ENCODE measurements at regions not wholly inside any gene's neighbourhood (a gene's known extent, or its start where the extent isn't known, plus 50 kb on each side); places are given as distances from the start of the nearest gene placed in this dataset.

GRCh38 chr13:83423861-83424260 lies 458.4 kb downstream of the SLITRK1 start:
- intact Hi-C loops (cut with micrococcal nuclease): no loop called here
- H4K20me1 ChIP-seq (ENCODE audit: low read length): no peaks in the 10 kb centered on the region
- H3F3A ChIP-seq (ENCODE audit: low read length, unreplicated experiment): no peaks in the 10 kb centered on the region
- no peak overlapping the region for H3K4me2 ChIP-seq (ENCODE audit: low read length)
- TF ChIP-seq EZH2phosphoT487 (IDR thresholded peaks at IDR 0.05; ENCODE audit: borderline replicate concordance, low read length) (no peak), CTCF (conservative IDR thresholded peaks at IDR 0.05; ENCODE audit: low read depth, low read length) (no peak), EZH2 (IDR thresholded peaks at IDR 0.05; ENCODE audit: low read length, unreplicated experiment) (no peak)
- no peak overlapping the region for H3K4me3 ChIP-seq (ENCODE audit: low read length)
- H2AFZ ChIP-seq (ENCODE audit: low read length): no peak overlapping the region
- H3K4me1 ChIP-seq (ENCODE audit: insufficient read depth, low read length): no peaks in the 10 kb centered on the region
- DNase-seq (no peak), ATAC-seq (no peak)
- no peaks in the 10 kb centered on the region for H3K9me3 ChIP-seq (ENCODE audit: low read length)
- no peak overlapping the region for H3K27ac ChIP-seq (ENCODE audit: low read length)
- no peak overlapping the region for H3K9ac ChIP-seq (ENCODE audit: low read length)
- H3K9me2 ChIP-seq (replicated peaks; ENCODE audit: low read length): no peaks in the 10 kb centered on the region
- ChIA-PET POLR2A (ENCODE audit: unreplicated experiment) (no interaction called here), CTCF (no interaction called here)
- H3K27me3 ChIP-seq (ENCODE audit: low read length): no peaks in the 10 kb centered on the region
- H3K36me3 ChIP-seq (ENCODE audit: low read depth, low read length): no peaks in the 10 kb centered on the region
- BruUV-seq (replicated peaks): no TSS peak
- H3K79me2 ChIP-seq (ENCODE audit: low read length): no peaks in the 10 kb centered on the region

DNA sequence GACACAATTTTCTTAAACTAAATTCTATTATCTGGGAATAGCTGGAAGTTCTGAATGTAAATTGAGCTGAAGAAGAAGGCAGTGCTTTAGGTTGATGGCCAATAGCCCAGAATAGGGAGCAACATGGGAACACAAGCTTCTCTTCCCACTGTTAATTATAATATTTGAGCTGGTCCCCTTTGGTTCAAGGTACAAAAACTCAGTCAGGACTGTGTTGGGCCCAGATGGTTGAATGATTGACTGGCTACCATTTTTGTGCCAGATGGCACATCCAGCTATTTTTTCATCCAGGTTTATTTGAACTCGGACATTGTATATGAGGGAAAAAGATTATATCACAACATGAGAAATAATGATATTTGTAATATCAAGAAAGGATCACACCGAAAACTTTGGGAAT lies 458.9 kb downstream of the SLITRK1 start:
- DNase-seq (no peak), ATAC-seq (no peak)
- H3K79me2 ChIP-seq (ENCODE audit: low read length): no peaks in the 10 kb centered on the region
- no peaks in the 10 kb centered on the region for H3K9me2 ChIP-seq (replicated peaks; ENCODE audit: low read length)
- H3K4me2 ChIP-seq (ENCODE audit: low read length): no peak overlapping the region
- no peaks in the 10 kb centered on the region for H3K27me3 ChIP-seq (ENCODE audit: low read length)
- no peak overlapping the region for H3K9ac ChIP-seq (ENCODE audit: low read length)
- H3K4me3 ChIP-seq (ENCODE audit: low read length): no peak overlapping the region
- H3K9me3 ChIP-seq (ENCODE audit: low read length): no peaks in the 10 kb centered on the region
- BruUV-seq (replicated peaks): no TSS peak
- H4K20me1 ChIP-seq (ENCODE audit: low read length): no peaks in the 10 kb centered on the region
- POLR2A ChIA-PET (ENCODE audit: unreplicated experiment): no interaction called here
- H3K4me1 ChIP-seq (ENCODE audit: insufficient read depth, low read length): no peaks in the 10 kb centered on the region
- H2AFZ ChIP-seq (ENCODE audit: low read length): no peak overlapping the region
- intact Hi-C loops (cut with micrococcal nuclease): no loop called here
- no peak for TF ChIP-seq EZH2phosphoT487 (IDR thresholded peaks at IDR 0.05; ENCODE audit: borderline replicate concordance, low read length)
- TF ChIP-seq EZH2 (IDR thresholded peaks at IDR 0.05; ENCODE audit: low read length, unreplicated experiment): no peak
- TF ChIP-seq CTCF (conservative IDR thresholded peaks at IDR 0.05; ENCODE audit: low read depth, low read length): no peak
- no peaks in the 10 kb centered on the region for H3K36me3 ChIP-seq (ENCODE audit: low read depth, low read length)
- no peaks in the 10 kb centered on the region for H3F3A ChIP-seq (ENCODE audit: low read length, unreplicated experiment)
- CTCF ChIA-PET: no interaction called here
- no peak overlapping the region for H3K27ac ChIP-seq (ENCODE audit: low read length)

- Histone ChIP-seq H3F3A (ENCODE audit: low read length, unreplicated experiment) (no peaks in the 10 kb centered on the region), H3K4me1 (ENCODE audit: insufficient read depth, low read length) (no peaks in the 10 kb centered on the region), H3K4me2 (ENCODE audit: low read length) (no peak overlapping the region), H3K79me2 (ENCODE audit: low read length) (no peaks in the 10 kb centered on the region), H3K9ac (ENCODE audit: low read length) (no peak overlapping the region), H3K27ac (ENCODE audit: low read length) (no peak overlapping the region), H3K9me2 (replicated peaks; ENCODE audit: low read length) (no peaks in the 10 kb centered on the region), H3K9me3 (ENCODE audit: low read length) (no peaks in the 10 kb centered on the region), H4K20me1 (ENCODE audit: low read length) (no peaks in the 10 kb centered on the region), H3K27me3 (ENCODE audit: low read length) (no peaks in the 10 kb centered on the region), H3K4me3 (ENCODE audit: low read length) (no peak overlapping the region), H2AFZ (ENCODE audit: low read length) (no peak overlapping the region), H3K36me3 (ENCODE audit: low read depth, low read length) (no peaks in the 10 kb centered on the region)
- ChIA-PET POLR2A (ENCODE audit: unreplicated experiment) (no interaction called here), CTCF (no interaction called here)
- peak; percentile 59 for ATAC-seq
- no TSS peak for BruUV-seq (replicated peaks)
- intact Hi-C loops (cut with micrococcal nuclease): no loop called here
- TF ChIP-seq EZH2 (IDR thresholded peaks at IDR 0.05; ENCODE audit: low read length, unreplicated experiment) (no peak), CTCF (conservative IDR thresholded peaks at IDR 0.05; ENCODE audit: low read depth, low read length) (no peak), EZH2phosphoT487 (IDR thresholded peaks at IDR 0.05; ENCODE audit: borderline replicate concordance, low read length) (no peak)
- no peak for DNase-seq
These were observed 467.9 kb downstream of the SLITRK1 start for GRCh38 chr13:83414393-83414792.
